Liver (tissue), 8 donors: ENCODE measurements at regions not wholly inside any gene's neighbourhood (a gene's known extent, or its start where the extent isn't known, plus 50 kb on each side); places are given as distances from the start of the nearest gene placed in this dataset.

Source experiments
- DNase-seq: peaks from one replicate; pipeline ENCODE4 v3.0.0-alpha.2; 2017; ENCODE audit warnings: low spot score
- H3K27ac ChIP-seq, 2 donors: one replicate each; pipeline ENCODE4 v1.7.0; 2013; ENCODE audit warnings: inconsistent platforms in 2 of 2, low read length in 2 of 2, control low read depth in 1 of 2, low read depth in 1 of 2, mild to moderate bottlenecking in 1 of 2
- H3K27me3 ChIP-seq, 4 donors: one replicate each; pipeline versions ENCODE4 v1.6.1 to v1.7.0; 2013; ENCODE audit warnings: low read length in 3 of 4, inconsistent platforms in 1 of 4, mild to moderate bottlenecking in 1 of 4, moderate library complexity in 1 of 4; ENCODE audit not compliant: control insufficient read depth in 4 of 4, insufficient read depth in 4 of 4
- H3K36me3 ChIP-seq, 4 donors: one replicate each; pipeline versions ENCODE4 v1.6.1 to v1.7.0; 2013; ENCODE audit warnings: low read length in 3 of 4, mild to moderate bottlenecking in 3 of 4, low read depth in 1 of 4, moderate library complexity in 1 of 4; ENCODE audit not compliant: control insufficient read depth in 4 of 4, insufficient read depth in 3 of 4
- H3K4me1 ChIP-seq, 4 donors: one replicate each; pipeline versions ENCODE4 v1.6.1 to v1.7.0; 2013; ENCODE audit warnings: low read length in 3 of 4, mild to moderate bottlenecking in 3 of 4, moderate library complexity in 1 of 4; ENCODE audit not compliant: control insufficient read depth in 4 of 4, insufficient read depth in 4 of 4
- H3K4me3 ChIP-seq, 3 donors: one replicate each; pipeline versions ENCODE4 v1.6.1 to v1.7.0; 2013; ENCODE audit warnings: low read length in 3 of 3, control low read depth in 1 of 3, low read depth in 1 of 3, mild to moderate bottlenecking in 1 of 3
- H3K9ac ChIP-seq, 2 donors: one replicate each; pipeline ENCODE4 v1.7.0; 2013; ENCODE audit warnings: low read length in 2 of 2, mild to moderate bottlenecking in 2 of 2, moderate library complexity in 2 of 2, control low read depth in 1 of 2, low read depth in 1 of 2
- H3K9me3 ChIP-seq, 4 donors: one replicate each; pipeline versions ENCODE4 v1.6.1 to v1.7.0; 2013; ENCODE audit warnings: low read length in 3 of 4; ENCODE audit not compliant: control insufficient read depth in 4 of 4
- ATF3 ChIP-seq: IDR thresholded peaks from 2 replicates; pipeline ENCODE4 v1.6.1; 2016; ENCODE audit warnings: antibody characterized with exemption
- CTCF ChIP-seq: fragments of 150-350 bp; IDR thresholded peaks from 2 replicates; pipeline ENCODE4 v1.5.1; 2017; ENCODE audit warnings: improper control_type of control experiment, low read depth, low read length; ENCODE audit not compliant: missing input control
- EGR1 ChIP-seq, 2 donors: IDR thresholded peaks; 2 replicates each; pipeline ENCODE4 v1.6.1; 2016 to 2018; ENCODE audit warnings: antibody characterized with exemption in 2 of 2, low read depth in 2 of 2
- FOXA1 ChIP-seq: IDR thresholded peaks from 2 replicates; pipeline ENCODE4 v1.6.1; 2016; ENCODE audit warnings: antibody characterized with exemption
- FOXA2 ChIP-seq: IDR thresholded peaks from 2 replicates; pipeline ENCODE4 v1.6.1; 2016; ENCODE audit warnings: antibody characterized with exemption
- GABPA ChIP-seq, 2 donors: IDR thresholded peaks in 1 of 2; conservative IDR thresholded peaks in 1 of 2; 2 replicates each; pipeline ENCODE4 v1.6.1; 2016; ENCODE audit warnings: antibody characterized with exemption in 2 of 2, mild to moderate bottlenecking in 1 of 2, moderate library complexity in 1 of 2
- HNF4A ChIP-seq, 2 donors: conservative IDR thresholded peaks; 2 replicates each; pipeline ENCODE4 v1.6.1; 2016; ENCODE audit warnings: antibody characterized with exemption in 2 of 2, mild to moderate bottlenecking in 2 of 2
- HNF4G ChIP-seq: IDR thresholded peaks from 2 replicates; pipeline ENCODE4 v1.6.1; 2016; ENCODE audit warnings: antibody characterized with exemption
- JUND ChIP-seq, 2 donors: IDR thresholded peaks; 2 replicates each; pipeline ENCODE4 v1.6.1; 2016; ENCODE audit warnings: antibody characterized with exemption in 2 of 2
- MAX ChIP-seq: IDR thresholded peaks from 2 replicates; pipeline ENCODE4 v1.6.1; 2016; ENCODE audit warnings: antibody characterized with exemption
- NR2F2 ChIP-seq: IDR thresholded peaks from 2 replicates; pipeline ENCODE4 v1.6.1; 2016; ENCODE audit warnings: antibody characterized with exemption
- RAD21 ChIP-seq, 2 donors: IDR thresholded peaks; 2 replicates each; pipeline ENCODE4 v1.6.1; 2016; ENCODE audit warnings: antibody characterized with exemption in 2 of 2, mild to moderate bottlenecking in 2 of 2
- REST ChIP-seq: IDR thresholded peaks from 2 replicates; pipeline ENCODE4 v1.6.1; 2016; ENCODE audit warnings: antibody characterized with exemption, mild to moderate bottlenecking
- RXRA ChIP-seq, 2 donors: IDR thresholded peaks; 2 replicates each; pipeline ENCODE4 v1.6.1; 2017 to 2018; ENCODE audit warnings: antibody characterized with exemption in 2 of 2, mild to moderate bottlenecking in 1 of 2
- SP1 ChIP-seq: IDR thresholded peaks from 2 replicates; pipeline ENCODE4 v1.6.1; 2018; ENCODE audit warnings: antibody characterized with exemption, mild to moderate bottlenecking
- TAF1 ChIP-seq: conservative IDR thresholded peaks from 2 replicates; pipeline ENCODE4 v1.6.1; 2016; ENCODE audit warnings: antibody characterized with exemption, mild to moderate bottlenecking
- YY1 ChIP-seq: IDR thresholded peaks from 2 replicates; pipeline ENCODE4 v1.6.1; 2016; ENCODE audit warnings: antibody characterized with exemption, mild to moderate bottlenecking
- ZBTB33 ChIP-seq: IDR thresholded peaks from 2 replicates; pipeline ENCODE4 v1.6.1; 2016; ENCODE audit warnings: antibody characterized with exemption
- WGBS: extraction: QIAGEN DNeasy Blood & Tissue Kit; methylation state at CpG from one replicate; pipeline ENCODE4 v1.1.7; 2013; 5-methylcytosine and 5-hydroxymethylcytosine counted together
- donor health status: healthy.
- donor health status: healthy.
- donor health status: healthy.
- donor health status: healthy.
- donor health status: healthy.

- H3K9ac ChIP-seq: no peak overlapping the region
- H3K9me3 ChIP-seq: no peaks in the 10 kb centered on the region
- H3K4me1 ChIP-seq: no peaks in the 10 kb centered on the region
- H3K36me3 ChIP-seq: no peaks in the 10 kb centered on the region
- no peak overlapping the region for H3K27ac ChIP-seq
- no peaks in the 10 kb centered on the region for H3K27me3 ChIP-seq
- TF ChIP-seq HNF4A (conservative IDR thresholded peaks at IDR 0.05) (no peak), REST (no peak), GABPA (IDR thresholded peaks at IDR 0.05 in 1 of 2, conservative IDR thresholded peaks at IDR 0.05 in 1 of 2) (no peak), HNF4G (no peak), EGR1 (IDR thresholded peaks at IDR 0.05; ENCODE audit: low read depth in 2 of 2) (no peak), TAF1 (no peak), NR2F2 (no peak), ZBTB33 (no peak), CTCF (no peak), ATF3 (no peak), RAD21 (IDR thresholded peaks at IDR 0.05) (no peak), YY1 (no peak), JUND (IDR thresholded peaks at IDR 0.05) (no peak), FOXA2 (no peak), SP1 (no peak), FOXA1 (no peak), MAX (no peak), RXRA (IDR thresholded peaks at IDR 0.05) (no peak)
- no peak for DNase-seq
- WGBS: 57% methylated on average over 1 of the region's 1 CpG
- no peak overlapping the region for H3K4me3 ChIP-seq
Observed at GRCh38 chr1:194318790-194319280, 1132.4 kb upstream of the B3GALT2 start.
